ENCODE measurements at regions not wholly inside any gene's neighbourhood (a gene's known extent, or its start where the extent isn't known, plus 50 kb on each side); places are given as distances from the start of the nearest gene placed in this dataset.

DNA sequence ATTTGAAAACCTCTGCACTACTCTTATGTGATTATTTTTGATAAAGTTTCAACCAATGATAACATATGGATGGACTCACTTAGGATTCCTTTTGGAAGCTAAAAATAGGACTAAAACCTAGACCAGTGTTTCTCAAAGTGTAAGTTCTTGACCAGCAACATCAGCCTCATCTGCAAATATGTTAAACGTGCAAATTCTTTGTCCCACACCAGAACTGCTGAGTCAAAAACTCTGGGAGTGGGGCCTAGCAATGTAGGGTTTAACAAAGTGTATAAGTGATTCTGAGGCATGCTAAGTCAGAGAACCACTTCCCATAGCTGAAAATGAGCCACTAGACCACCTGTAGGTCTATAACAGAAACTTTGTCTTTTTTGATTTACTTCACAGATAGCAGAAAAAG is 1247.2 kb upstream of the PIK3C3 start:
- DNase-seq (ENCODE audit: low spot score) (no peak), ATAC-seq (no peak)

- DNase-seq (ENCODE audit: low spot score) (no peak), ATAC-seq (no peak)
Measured at GRCh38 chr18:40698129-40698528, 1256.9 kb upstream of the PIK3C3 start.

- no peak for ATAC-seq
- no peak for DNase-seq (ENCODE audit: low spot score)
Measured at GRCh38 chr18:40695526-40695925, 1259.5 kb upstream of the PIK3C3 start.

GRCh38 chr18:40692871-40693270 is 1262.2 kb upstream of the PIK3C3 start:
- no peak for ATAC-seq
- no peak for DNase-seq (ENCODE audit: low spot score)

- ATAC-seq (no peak), DNase-seq (ENCODE audit: low spot score) (no peak)
Measured at GRCh38 chr18:40690062-40690461, 1265.0 kb upstream of the PIK3C3 start.

DNA sequence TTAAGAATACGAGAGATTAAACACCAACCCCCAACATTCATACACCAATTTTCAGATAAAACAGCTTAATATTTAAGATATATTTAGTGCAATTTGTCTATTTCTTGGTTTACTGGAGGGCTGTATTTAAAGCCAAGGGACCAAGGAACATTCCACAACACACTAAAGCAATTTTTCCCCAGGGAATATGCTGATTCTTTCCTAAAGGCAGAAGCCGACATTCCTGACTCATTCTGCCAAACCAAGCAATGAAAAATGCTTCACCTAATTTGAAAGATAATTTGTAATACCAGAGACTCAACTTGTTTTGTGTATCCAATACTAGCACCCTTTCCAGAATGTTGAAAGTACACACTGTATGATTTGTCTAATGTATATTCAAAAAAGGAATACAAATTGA is 1267.6 kb upstream of the PIK3C3 start:
- DNase-seq (ENCODE audit: low spot score) (no peak), ATAC-seq (no peak)

DNA sequence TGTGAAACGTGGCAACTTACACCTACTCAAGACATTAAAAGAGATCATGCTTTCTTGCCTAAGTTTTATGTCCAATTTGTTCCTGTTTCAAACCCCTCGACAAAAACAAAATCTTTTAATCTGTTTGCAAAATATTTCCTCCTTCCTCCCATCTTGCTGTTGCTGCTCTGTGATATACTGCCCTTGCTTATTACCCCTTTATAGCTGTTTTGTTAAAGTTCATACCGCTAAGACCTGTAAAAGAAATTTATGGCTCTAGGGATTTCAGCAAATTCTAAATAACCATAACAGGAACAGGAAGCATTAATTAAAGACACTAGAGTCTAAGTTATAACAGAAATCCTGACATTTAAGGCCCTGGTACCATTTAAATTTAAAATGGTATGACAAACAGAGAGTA is 1268.2 kb upstream of the PIK3C3 start:
- no peak for DNase-seq (ENCODE audit: low spot score)
- ATAC-seq: no peak

GRCh38 chr18:40685219-40685618 is 1269.8 kb upstream of the PIK3C3 start:
- DNase-seq (ENCODE audit: low spot score) (no peak), ATAC-seq (no peak)

DNA sequence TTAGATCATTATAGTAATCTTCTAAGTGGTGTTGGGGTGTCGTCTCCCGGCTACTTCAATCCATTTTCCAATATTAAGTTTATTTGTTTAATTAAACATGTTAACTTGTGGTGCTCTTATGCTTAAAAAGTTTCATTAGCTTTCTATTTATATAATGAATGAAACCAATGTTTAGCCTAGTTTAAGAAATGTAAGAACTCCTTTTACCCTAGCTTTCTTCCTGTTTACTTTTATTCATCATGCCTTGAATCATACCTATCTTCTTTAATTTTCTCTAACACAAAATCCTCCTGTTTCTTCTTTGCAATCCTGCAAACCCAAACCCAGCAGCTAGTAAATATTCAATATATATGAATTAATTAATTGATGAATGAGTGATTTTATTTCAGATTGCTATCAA is 1276.7 kb upstream of the PIK3C3 start:
- no peak for ATAC-seq
- DNase-seq (ENCODE audit: low spot score): no peak

GRCh38 chr18:40676668-40677067 is 1278.4 kb upstream of the PIK3C3 start:
- DNase-seq (ENCODE audit: low spot score) (no peak), ATAC-seq (no peak)

GRCh38 chr18:40673150-40673549 is 1281.9 kb upstream of the PIK3C3 start:
- DNase-seq (ENCODE audit: low spot score): no peak
- ATAC-seq: no peak

DNA sequence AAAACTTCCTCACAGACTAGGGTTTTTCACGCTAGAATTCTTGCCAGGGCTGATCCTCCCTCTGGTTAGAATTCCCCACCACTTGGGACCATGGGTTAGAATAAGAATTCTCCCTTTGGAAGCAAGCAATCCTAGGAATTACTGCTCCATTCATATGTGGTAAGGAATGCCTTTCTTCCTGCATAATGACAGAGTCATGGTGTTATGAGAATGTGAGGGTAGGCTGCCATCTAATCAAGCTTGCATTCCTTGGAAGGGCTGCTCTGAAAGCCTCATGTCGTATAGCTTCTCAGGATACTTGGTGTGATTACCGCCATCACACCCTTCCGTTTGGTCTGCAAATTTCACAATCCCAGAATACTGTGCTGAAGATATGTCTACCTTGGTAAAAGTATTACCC is 1282.4 kb upstream of the PIK3C3 start:
- no peak for DNase-seq (ENCODE audit: low spot score)
- ATAC-seq: no peak

DNA sequence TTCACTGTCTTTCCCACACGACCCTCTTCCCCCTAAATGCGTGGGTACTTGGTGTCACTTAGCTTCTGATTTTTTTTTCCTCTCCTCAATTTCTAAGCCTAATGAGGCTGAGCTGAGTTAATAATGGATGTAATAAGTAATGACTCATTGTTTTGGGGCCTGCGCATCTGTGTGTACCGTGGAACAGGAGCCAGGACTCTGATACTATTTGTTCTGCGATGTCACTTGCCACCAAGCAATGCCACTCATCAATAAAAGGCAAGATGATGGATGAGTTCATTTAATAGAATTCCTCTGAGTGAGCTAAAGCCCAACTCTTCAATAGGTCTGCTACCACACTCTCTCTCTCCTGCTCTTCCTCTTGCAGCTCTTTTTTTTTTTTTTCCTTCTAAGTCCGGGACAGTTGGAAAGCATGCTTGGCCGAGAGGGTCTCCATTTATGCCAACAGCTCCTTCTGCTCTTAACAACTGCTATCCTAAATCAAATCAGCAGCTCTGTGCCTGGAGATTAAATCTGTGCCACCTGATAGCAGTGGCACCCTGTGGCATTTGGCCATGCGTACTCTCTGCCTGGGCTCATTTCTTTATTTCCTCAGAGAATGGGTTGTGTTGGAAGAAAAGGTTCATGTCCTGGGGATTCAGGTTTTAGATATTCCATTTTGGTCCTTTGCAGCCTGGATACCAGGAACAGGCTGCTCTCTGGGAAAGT is 1284.2 kb upstream of the PIK3C3 start:
- DNase-seq (ENCODE audit: low spot score) (no peak), ATAC-seq (no peak)

DNA sequence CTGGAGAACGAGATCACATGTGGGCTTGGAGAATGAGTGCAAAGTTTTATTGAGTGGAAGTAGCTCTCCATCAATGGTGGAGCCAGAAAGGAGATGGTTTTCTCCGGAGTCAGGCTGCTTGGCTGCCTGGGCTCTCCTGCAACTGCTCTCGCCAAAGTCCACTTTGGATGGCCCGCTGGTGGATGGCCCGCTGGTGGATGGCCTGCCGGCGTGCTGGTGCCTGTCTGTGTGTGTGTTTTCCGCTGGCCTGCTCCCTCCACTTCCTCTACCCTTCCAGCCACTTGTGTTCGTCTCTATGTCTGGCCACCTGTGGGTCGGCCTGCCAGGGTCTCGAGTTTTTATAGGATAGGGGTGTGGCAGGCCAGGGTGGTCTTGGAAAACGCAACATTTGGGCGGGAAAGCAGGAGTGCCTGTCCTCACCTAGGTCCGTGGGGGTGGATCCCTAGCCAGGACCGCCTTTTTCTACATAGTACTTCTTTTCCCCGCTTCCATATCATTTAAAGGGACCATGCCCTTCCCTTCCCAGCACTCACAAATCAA is 1292.1 kb upstream of the PIK3C3 start:
- no peak for ATAC-seq
- no peak for DNase-seq (ENCODE audit: low spot score)

GRCh38 chr18:40653682-40654081 is 1301.4 kb upstream of the PIK3C3 start:
- no peak for ATAC-seq
- DNase-seq (ENCODE audit: low spot score): no peak

- ATAC-seq (no peak), DNase-seq (ENCODE audit: low spot score) (no peak)
Measured at GRCh38 chr18:40652321-40652720, 1302.7 kb upstream of the PIK3C3 start.

DNA sequence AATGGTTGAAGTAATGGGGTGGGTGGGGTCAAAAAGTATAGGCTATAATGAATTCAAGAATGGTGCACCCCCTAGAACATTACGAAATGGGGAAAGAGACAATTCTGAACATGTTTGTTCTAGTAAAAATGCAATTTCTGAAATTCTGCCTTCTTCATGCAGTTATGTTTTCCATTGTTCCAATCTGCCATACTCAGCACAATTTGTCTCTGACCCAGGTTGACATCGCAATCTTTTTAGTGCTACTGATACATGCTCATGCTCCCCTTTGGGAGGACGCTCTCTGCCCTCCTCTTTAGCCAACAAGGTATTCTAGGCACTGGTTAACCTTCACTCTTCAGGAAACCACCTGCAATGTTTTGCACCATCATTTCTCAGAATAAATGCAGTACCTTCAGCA is 1303.9 kb upstream of the PIK3C3 start:
- DNase-seq (ENCODE audit: low spot score) (no peak), ATAC-seq (no peak)

- ATAC-seq (no peak), DNase-seq (ENCODE audit: low spot score) (no peak)
Measured at GRCh38 chr18:40642692-40643229, 1312.3 kb upstream of the PIK3C3 start.

DNA sequence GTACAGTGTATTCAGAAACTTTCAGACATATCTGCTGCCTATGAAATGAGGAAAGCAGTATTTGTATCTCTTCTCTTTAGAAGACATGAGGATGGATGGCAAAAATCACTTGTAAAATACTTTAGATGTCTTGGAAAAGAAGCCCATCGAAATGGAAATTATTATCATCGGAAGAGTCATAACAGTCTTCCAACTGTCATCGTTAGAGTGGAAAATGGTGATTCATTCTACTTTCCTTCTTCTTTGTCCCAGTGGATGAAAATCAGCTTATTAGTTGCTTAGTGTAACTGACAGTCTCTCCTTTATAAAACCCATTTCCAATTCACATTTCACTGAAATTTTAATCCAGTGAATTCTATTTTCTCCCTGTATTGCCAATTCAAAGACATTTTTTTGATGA is 1323.7 kb upstream of the PIK3C3 start:
- ATAC-seq (no peak), DNase-seq (ENCODE audit: low spot score) (no peak)

GRCh38 chr18:40630496-40630895 is 1324.5 kb upstream of the PIK3C3 start:
- no peak for ATAC-seq
- no peak for DNase-seq (ENCODE audit: low spot score)

DNA sequence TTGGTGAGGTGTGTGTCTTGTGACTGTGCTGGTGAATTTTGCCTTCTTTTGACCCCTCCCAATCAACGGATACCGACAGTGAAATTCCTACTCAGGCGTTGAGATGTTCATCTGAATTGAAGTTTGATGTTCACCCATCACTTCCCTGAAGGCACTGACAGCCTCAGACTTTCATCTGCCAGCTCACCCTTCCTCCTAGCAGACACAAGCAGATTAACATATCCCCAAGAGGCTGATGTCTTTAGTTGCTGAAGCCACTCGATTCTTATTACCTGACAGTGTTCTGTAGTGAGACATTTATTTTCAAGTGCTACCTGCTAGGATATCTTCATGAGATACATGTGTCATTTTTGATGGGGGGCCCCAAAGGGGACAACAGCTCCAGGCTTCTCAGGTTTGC is 1330.1 kb upstream of the PIK3C3 start:
- ATAC-seq: no peak
- no peak for DNase-seq (ENCODE audit: low spot score)

DNA sequence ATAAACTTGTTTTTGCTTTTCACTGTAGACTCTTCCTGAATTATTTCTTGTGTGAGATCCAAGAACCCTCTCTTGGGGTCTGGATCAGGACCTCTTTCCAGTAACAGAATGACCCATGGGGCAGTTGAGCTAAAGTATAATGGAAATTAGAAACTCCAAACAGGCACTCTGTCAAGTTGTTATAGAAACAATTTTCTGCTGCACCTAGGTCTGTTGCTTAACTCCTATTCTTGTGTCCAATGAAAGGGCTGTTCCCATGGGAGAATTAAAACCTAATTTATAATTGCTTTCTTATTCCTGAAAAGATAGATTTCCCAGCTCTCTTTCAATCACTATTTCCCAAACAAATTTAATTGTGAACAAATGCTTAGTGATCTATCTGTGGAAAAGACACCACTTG is 1341.3 kb upstream of the PIK3C3 start:
- ATAC-seq (no peak), DNase-seq (ENCODE audit: low spot score) (no peak)

DNA sequence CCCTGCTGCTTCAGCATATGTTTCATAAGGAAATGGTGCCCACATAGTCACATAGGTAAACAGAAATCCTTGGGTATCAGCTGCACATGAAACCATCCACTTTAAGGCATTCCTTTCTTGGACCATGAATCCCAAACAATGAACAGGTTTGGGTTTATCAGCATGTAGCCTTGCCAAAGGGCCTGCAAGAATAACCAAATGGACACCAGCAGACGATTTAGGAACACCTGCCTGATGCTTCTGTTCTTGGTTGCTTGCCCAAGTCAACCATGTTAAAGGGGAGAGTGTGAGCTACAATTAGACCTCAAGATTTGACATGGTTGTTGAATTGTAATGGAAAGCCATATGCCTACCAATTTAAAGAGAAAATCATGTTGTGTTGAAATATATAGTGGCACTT is 1342.7 kb upstream of the PIK3C3 start:
- ATAC-seq (no peak), DNase-seq (ENCODE audit: low spot score) (no peak)
